ENCODE measurements at regions not wholly inside any gene's neighbourhood (a gene's known extent, or its start where the extent isn't known, plus 50 kb on each side); places are given as distances from the start of the nearest gene placed in this dataset.

GRCh38 chr1:198934901-198935305, 296.1 kb downstream of the PTPRC start:
- Histone ChIP-seq H3K36me3 (no peaks in the 10 kb centered on the region), H3K9me3 (no peaks in the 10 kb centered on the region), H3K27ac (peak overlapping the region; percentile 73 to 76), H3K27me3 (no peaks in the 10 kb centered on the region), H3K4me1 (peaks cover 0 to 21% of the 10 kb centered on the region in 2 donors), H3K4me3 (peak overlapping the region; percentile 28 to 59)
- no peak for DNase-seq (ENCODE audit: low spot score)
- TF ChIP-seq, protein P1, sequence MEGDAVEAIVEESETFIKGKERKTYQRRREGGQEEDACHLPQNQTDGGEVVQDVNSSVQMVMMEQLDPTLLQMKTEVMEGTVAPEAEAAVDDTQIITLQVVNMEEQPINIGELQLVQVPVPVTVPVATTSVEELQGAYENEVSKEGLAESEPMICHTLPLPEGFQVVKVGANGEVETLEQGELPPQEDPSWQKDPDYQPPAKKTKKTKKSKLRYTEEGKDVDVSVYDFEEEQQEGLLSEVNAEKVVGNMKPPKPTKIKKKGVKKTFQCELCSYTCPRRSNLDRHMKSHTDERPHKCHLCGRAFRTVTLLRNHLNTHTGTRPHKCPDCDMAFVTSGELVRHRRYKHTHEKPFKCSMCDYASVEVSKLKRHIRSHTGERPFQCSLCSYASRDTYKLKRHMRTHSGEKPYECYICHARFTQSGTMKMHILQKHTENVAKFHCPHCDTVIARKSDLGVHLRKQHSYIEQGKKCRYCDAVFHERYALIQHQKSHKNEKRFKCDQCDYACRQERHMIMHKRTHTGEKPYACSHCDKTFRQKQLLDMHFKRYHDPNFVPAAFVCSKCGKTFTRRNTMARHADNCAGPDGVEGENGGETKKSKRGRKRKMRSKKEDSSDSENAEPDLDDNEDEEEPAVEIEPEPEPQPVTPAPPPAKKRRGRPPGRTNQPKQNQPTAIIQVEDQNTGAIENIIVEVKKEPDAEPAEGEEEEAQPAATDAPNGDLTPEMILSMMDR (IDR thresholded peaks at IDR 0.05), result no peak

- H3K27ac ChIP-seq, result peak overlapping the region; percentile 73 to 76
- H3K9me3 ChIP-seq, result no peaks in the 10 kb centered on the region
- no peaks in the 10 kb centered on the region for H3K36me3 ChIP-seq
- peak overlapping the region; percentile 28 to 59 for H3K4me3 ChIP-seq
- peaks cover 0 to 21% of the 10 kb centered on the region in 2 donors for H3K4me1 ChIP-seq
- H3K27me3 ChIP-seq, result no peaks in the 10 kb centered on the region
- peak; percentile 75 for DNase-seq (ENCODE audit: low spot score)
- TF ChIP-seq, protein P1 (IDR thresholded peaks at IDR 0.05), result no peak
Measured at GRCh38 chr1:198935306-198935921, 296.6 kb downstream of the PTPRC start.

- no peaks in the 10 kb centered on the region for H3K9me3 ChIP-seq
- DNase-seq (ENCODE audit: low spot score), result no peak
- no peaks in the 10 kb centered on the region for H3K36me3 ChIP-seq
- H3K27ac ChIP-seq, result peak overlapping the region; percentile 73 to 76
- H3K4me3 ChIP-seq, result peak overlapping the region; percentile 44 to 59
- H3K27me3 ChIP-seq, result no peaks in the 10 kb centered on the region
- TF ChIP-seq, protein P1 (IDR thresholded peaks at IDR 0.05), result no peak
- H3K4me1 ChIP-seq, result peaks cover 0 to 21% of the 10 kb centered on the region in 2 donors
Measured at GRCh38 chr1:198936371-198937083, 297.7 kb downstream of the PTPRC start.

DNA sequence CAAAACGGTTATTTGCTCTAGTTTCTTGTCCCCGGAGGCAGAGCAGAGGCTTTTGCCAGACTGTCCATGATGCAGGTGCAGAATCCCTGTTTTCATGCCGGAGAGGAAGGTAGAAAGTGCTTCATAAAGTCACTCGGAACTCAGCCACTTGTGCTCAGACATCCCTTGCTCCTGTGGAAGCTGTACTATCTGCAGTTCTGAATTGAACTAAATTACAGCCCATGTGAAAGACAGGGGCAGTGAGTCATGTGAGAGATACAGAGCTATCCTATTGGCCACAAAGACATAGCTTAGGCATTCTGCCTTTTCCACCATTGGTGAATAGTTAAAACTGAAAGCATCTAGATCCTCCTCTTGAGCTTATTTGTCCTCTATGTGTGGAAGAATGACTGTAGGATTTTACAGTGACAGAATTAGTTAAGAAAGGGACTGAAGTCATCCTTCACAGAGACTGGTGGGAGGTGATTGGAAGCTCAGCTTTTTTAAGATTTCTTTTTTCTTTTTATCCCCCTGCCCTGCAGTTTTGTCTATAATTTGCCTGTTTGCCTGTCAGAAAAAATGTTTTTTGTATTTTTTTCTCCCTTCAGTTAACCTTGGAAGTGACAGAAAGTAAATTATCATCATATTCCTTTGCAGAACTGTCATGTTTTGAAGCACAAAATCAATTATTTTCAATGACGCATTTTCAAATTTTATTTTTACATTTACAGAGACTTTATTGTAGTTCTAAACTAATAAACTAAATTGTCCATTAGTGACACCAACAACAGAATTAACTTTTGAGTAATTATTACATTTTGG, 298.6 kb downstream of the PTPRC start:
- H3K9me3 ChIP-seq, result no peaks in the 10 kb centered on the region
- H3K27ac ChIP-seq, result peak overlapping the region; percentile 73 to 76
- H3K36me3 ChIP-seq, result no peaks in the 10 kb centered on the region
- peak overlapping the region; percentile 44 to 59 for H3K4me3 ChIP-seq
- H3K27me3 ChIP-seq, result no peaks in the 10 kb centered on the region
- peak; percentile 70 for DNase-seq (ENCODE audit: low spot score)
- peaks cover 0 to 21% of the 10 kb centered on the region in 2 donors for H3K4me1 ChIP-seq
- TF ChIP-seq, protein P1 (IDR thresholded peaks at IDR 0.05), result no peak

DNA sequence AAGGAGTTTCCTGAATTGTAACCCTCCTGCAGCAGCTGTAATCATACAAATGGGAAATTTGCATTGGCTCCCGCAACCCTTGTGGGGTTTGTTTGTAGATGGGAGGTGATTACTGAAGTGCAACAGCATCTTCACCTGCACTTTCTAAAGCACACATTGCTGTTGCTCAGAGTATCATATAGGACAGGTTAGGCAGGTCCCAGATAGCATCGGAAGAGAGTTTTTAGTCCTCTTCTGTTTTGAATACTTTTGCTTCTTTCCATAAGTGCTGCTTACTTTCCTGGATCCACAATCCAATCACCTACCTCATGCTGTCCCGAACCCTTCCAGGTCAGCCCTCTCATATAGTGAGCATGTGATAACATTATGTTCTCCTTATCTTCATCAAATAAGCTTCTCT, 300.4 kb downstream of the PTPRC start:
- H3K27ac ChIP-seq, result no peak overlapping the region
- H3K9me3 ChIP-seq, result no peaks in the 10 kb centered on the region
- H3K4me3 ChIP-seq, result no peak overlapping the region
- DNase-seq (ENCODE audit: low spot score), result no peak
- TF ChIP-seq, protein P1 (IDR thresholded peaks at IDR 0.05), result no peak
- H3K36me3 ChIP-seq, result no peaks in the 10 kb centered on the region
- peaks cover 0 to 17% of the 10 kb centered on the region in 2 donors for H3K4me1 ChIP-seq
- no peaks in the 10 kb centered on the region for H3K27me3 ChIP-seq

Data from right atrium auricular region (tissue), 2 donors.